ENCODE measurements at regions not wholly inside any gene's neighbourhood (a gene's known extent, or its start where the extent isn't known, plus 50 kb on each side); places are given as distances from the start of the nearest gene placed in this dataset.

GRCh38 chr22:20655623-20656022 lies 118.3 kb upstream of the SERPIND1 start:
- no peak for TF ChIP-seq CTCF (IDR thresholded peaks at IDR 0.05)
- no peak for TF ChIP-seq POLR2A (IDR thresholded peaks at IDR 0.05)

Measured in testis (tissue), 2 donors.